CD8-positive, alpha-beta memory T cell (primary cell): ENCODE measurements at regions not wholly inside any gene's neighbourhood (a gene's known extent, or its start where the extent isn't known, plus 50 kb on each side); places are given as distances from the start of the nearest gene placed in this dataset.
A peak's percentile ranks its signal among the peaks of the same experiment; 100 is the strongest.

ENCODE experiments used
- CTCF ChIA-PET: fragments of 350-600 bp; sonication (Branson Sonifier 250); formaldehyde crosslinking; loops from one replicate; lab custom pipeline; 2021; ENCODE audit warnings: antibody characterized with exemption; lab: Charles Lee
- POLR2A ChIA-PET: fragments of 350-600 bp; sonication (Branson Sonifier 250); formaldehyde crosslinking; loops from one replicate; lab custom pipeline; 2021; ENCODE audit warnings: antibody characterized with exemption; lab: Charles Lee
- DNase-seq, 5 donors: peaks; one replicate each; pipeline versions ENCODE4 v3.0.0 to v3.0.0-alpha.2; 2020 to 2022; ENCODE audit warnings: mixed read lengths in 1 of 5
- H3K27ac ChIP-seq: one replicate; pipeline ENCODE4 v1.7.0; 2013; ENCODE audit warnings: low read depth, mild to moderate bottlenecking, low read length, moderate library complexity
- H3K27me3 ChIP-seq: 2 replicates; pipeline ENCODE4 v1.7.0; 2013; ENCODE audit warnings: low read length, mild to moderate bottlenecking; ENCODE audit not compliant: insufficient read depth, poor library complexity, severe bottlenecking
- H3K36me3 ChIP-seq: 2 replicates; pipeline ENCODE4 v1.7.0; 2013; ENCODE audit warnings: mild to moderate bottlenecking, low read length, moderate library complexity; ENCODE audit not compliant: insufficient read depth
- H3K4me1 ChIP-seq: 2 replicates; pipeline ENCODE4 v1.7.0; 2013; ENCODE audit warnings: mild to moderate bottlenecking, low read length, moderate library complexity; ENCODE audit not compliant: insufficient read depth
- H3K4me3 ChIP-seq: 2 replicates; pipeline ENCODE4 v1.7.0; 2013; ENCODE audit warnings: mild to moderate bottlenecking, low read length
- H3K9me3 ChIP-seq: 2 replicates; pipeline ENCODE4 v1.7.0; 2013; ENCODE audit warnings: mild to moderate bottlenecking, low read length
- H3K27ac Mint-ChIP-seq, 8 donors: one replicate each; pipeline ENCODE4 v1.8.0; 2020 to 2021; ENCODE audit warnings: mixed read lengths in 8 of 8, mild to moderate bottlenecking in 6 of 8, inconsistent platforms in 3 of 8, moderate library complexity in 3 of 8
- H3K27me3 Mint-ChIP-seq, 2 donors: one replicate each; pipeline ENCODE4 v1.8.0; 2020 to 2021; ENCODE audit warnings: mixed read lengths in 2 of 2, mild to moderate bottlenecking in 1 of 2, moderate library complexity in 1 of 2
- H3K36me3 Mint-ChIP-seq, 3 donors: one replicate each; pipeline ENCODE4 v1.8.0; 2020 to 2021; ENCODE audit warnings: mixed read lengths in 3 of 3, inconsistent platforms in 1 of 3, mild to moderate bottlenecking in 1 of 3
- H3K4me1 Mint-ChIP-seq, 3 donors: one replicate each; pipeline ENCODE4 v1.8.0; 2020 to 2021; ENCODE audit warnings: mixed read lengths in 3 of 3, inconsistent platforms in 1 of 3, mild to moderate bottlenecking in 1 of 3
- H3K4me3 Mint-ChIP-seq, 7 donors: one replicate each; pipeline ENCODE4 v1.8.0; 2020 to 2021; ENCODE audit warnings: mixed read lengths in 7 of 7, mild to moderate bottlenecking in 6 of 7, moderate library complexity in 4 of 7, inconsistent platforms in 2 of 7
- H3K9me3 Mint-ChIP-seq, 5 donors: one replicate each; pipeline ENCODE4 v1.8.0; 2020 to 2022; ENCODE audit warnings: mixed read lengths in 5 of 5, mild to moderate bottlenecking in 3 of 5, moderate library complexity in 2 of 5, inconsistent platforms in 1 of 5

GRCh38 chr5:2011481-2012411 lies 129.0 kb upstream of the IRX4 start:
- Mint-ChIP-seq H3K27ac (peak overlapping the region in 1 of 8 donors; percentile 36), H3K9me3 (no peaks in the 10 kb centered on the region), H3K4me3 (no peak overlapping the region), H3K36me3 (no peaks in the 10 kb centered on the region), H3K27me3 (peaks cover 4 to 35% of the 10 kb centered on the region in 2 donors), H3K4me1 (no peaks in the 10 kb centered on the region)
- no peaks in the 10 kb centered on the region for H3K4me1 ChIP-seq
- H3K9me3 ChIP-seq = no peaks in the 10 kb centered on the region
- no peaks in the 10 kb centered on the region for H3K36me3 ChIP-seq
- CTCF ChIA-PET = no interaction called here
- POLR2A ChIA-PET = no interaction called here
- no peak overlapping the region for H3K27ac ChIP-seq
- H3K4me3 ChIP-seq = no peak overlapping the region
- H3K27me3 ChIP-seq = no peaks in the 10 kb centered on the region
- no peak for DNase-seq

GRCh38 chr5:2010940-2011339 lies 128.2 kb upstream of the IRX4 start:
- H3K27me3 ChIP-seq = no peaks in the 10 kb centered on the region
- no peaks in the 10 kb centered on the region for H3K36me3 Mint-ChIP-seq
- no peak overlapping the region for H3K27ac ChIP-seq
- no peak for DNase-seq
- POLR2A ChIA-PET = no interaction called here
- H3K4me1 ChIP-seq = no peaks in the 10 kb centered on the region
- H3K36me3 ChIP-seq = no peaks in the 10 kb centered on the region
- CTCF ChIA-PET = no interaction called here
- peaks cover 4 to 33% of the 10 kb centered on the region in 2 donors for H3K27me3 Mint-ChIP-seq
- H3K9me3 Mint-ChIP-seq = no peaks in the 10 kb centered on the region
- no peaks in the 10 kb centered on the region for H3K4me1 Mint-ChIP-seq
- no peak overlapping the region for H3K4me3 ChIP-seq
- H3K9me3 ChIP-seq = no peaks in the 10 kb centered on the region
- H3K4me3 Mint-ChIP-seq = no peak overlapping the region
- H3K27ac Mint-ChIP-seq = no peak overlapping the region

DNA sequence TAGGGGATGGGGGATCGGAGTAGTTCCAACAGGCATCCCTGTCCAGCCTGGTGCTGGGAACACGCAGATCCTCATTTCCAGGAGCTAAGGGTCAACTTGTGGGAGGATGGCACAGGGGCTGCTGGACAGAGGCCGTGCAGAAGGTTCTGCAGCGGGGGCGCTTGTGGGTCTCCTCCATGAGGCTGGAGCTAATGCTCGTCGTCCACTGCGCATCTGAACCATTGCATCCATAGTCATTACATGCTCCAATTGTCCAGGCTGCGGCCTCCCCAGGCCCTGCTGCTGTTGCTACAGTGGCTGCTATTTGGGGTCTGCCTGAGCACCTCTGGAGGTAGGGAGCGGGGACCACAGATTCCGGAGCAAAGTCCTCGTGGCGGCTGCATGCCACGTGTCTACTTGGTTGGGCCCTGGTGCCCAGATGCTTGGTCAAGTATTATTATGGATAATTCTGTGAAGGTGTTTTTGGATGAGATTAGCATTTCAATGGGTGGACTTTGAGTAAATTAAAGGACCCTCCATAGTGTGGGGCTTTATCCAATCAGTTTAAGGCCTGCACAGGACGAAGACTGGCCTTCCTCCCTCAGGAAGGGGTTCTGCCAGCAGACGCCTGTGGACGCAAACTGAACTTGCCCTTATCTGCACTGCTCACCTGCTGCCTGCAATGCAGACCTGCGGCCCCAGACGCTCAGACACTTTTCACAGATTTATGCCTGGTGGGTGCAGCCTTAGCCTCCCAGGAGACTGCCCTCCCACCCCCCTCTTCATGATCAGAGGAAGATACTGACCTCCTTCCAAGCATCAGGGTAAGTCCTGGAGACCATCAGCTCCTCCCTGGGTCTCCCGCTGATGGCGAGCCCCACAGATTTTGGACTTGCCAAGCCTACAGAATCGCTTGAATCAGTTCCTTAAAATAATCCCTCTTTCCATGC lies 127.5 kb upstream of the IRX4 start:
- ChIA-PET CTCF (no interaction called here), POLR2A (no interaction called here)
- Histone ChIP-seq H3K9me3 (no peaks in the 10 kb centered on the region), H3K27me3 (no peaks in the 10 kb centered on the region), H3K4me3 (no peak overlapping the region), H3K27ac (no peak overlapping the region), H3K4me1 (no peaks in the 10 kb centered on the region), H3K36me3 (no peaks in the 10 kb centered on the region)
- Mint-ChIP-seq H3K27ac (no peak overlapping the region), H3K27me3 (peaks cover 2 to 33% of the 10 kb centered on the region in 2 donors), H3K36me3 (no peaks in the 10 kb centered on the region), H3K4me1 (no peaks in the 10 kb centered on the region), H3K4me3 (no peak overlapping the region), H3K9me3 (no peaks in the 10 kb centered on the region)
- DNase-seq = no peak

GRCh38 chr5:2008851-2009629 lies 126.3 kb upstream of the IRX4 start:
- Mint-ChIP-seq H3K9me3 (no peaks in the 10 kb centered on the region), H3K36me3 (no peaks in the 10 kb centered on the region), H3K27me3 (peaks cover 2 to 25% of the 10 kb centered on the region in 2 donors), H3K4me1 (no peaks in the 10 kb centered on the region), H3K4me3 (no peak overlapping the region), H3K27ac (no peak overlapping the region)
- no peaks in the 10 kb centered on the region for H3K4me1 ChIP-seq
- no peaks in the 10 kb centered on the region for H3K9me3 ChIP-seq
- CTCF ChIA-PET = no interaction called here
- H3K36me3 ChIP-seq = no peaks in the 10 kb centered on the region
- no peak for DNase-seq
- H3K4me3 ChIP-seq = no peak overlapping the region
- H3K27me3 ChIP-seq = no peaks in the 10 kb centered on the region
- POLR2A ChIA-PET = no interaction called here
- no peak overlapping the region for H3K27ac ChIP-seq

GRCh38 chr5:2007878-2008501 lies 125.3 kb upstream of the IRX4 start:
- Mint-ChIP-seq H3K9me3 (no peaks in the 10 kb centered on the region), H3K36me3 (no peaks in the 10 kb centered on the region)

DNA sequence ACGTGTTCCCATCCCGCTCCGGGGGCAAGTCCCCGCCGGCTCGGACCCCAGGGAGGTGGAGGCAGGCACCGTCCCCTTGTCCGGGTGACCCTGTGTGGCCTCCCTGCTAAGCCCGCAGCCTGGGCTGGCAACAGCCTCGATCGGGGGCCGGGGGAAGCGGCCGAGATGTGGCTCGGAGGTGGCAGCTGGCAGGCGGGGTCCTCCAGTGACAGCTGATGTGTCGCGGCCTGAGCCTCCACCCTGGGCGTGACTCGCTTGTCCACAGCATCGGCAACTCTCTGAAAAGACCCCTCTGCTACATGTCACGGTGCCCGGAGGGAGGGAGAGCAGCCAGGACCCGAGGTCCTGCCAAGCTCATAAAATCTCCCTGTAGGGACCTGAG lies 124.8 kb upstream of the IRX4 start:
- H3K4me3 ChIP-seq = no peak overlapping the region
- H3K36me3 ChIP-seq = no peaks in the 10 kb centered on the region
- no peaks in the 10 kb centered on the region for H3K9me3 ChIP-seq
- no peak overlapping the region for H3K27ac ChIP-seq
- Mint-ChIP-seq H3K4me3 (no peak overlapping the region), H3K9me3 (no peaks in the 10 kb centered on the region), H3K4me1 (no peaks in the 10 kb centered on the region), H3K27ac (peak overlapping the region in 1 of 8 donors; percentile 65), H3K36me3 (no peaks in the 10 kb centered on the region), H3K27me3 (peaks cover 0 to 29% of the 10 kb centered on the region in 2 donors)
- ChIA-PET POLR2A (interaction anchor here (0.6 kb wide), 1 partner anchor 46 kb away, joined by 3 read pairs; no protein-coding TSS in a partner anchor), CTCF (no interaction called here)
- no peaks in the 10 kb centered on the region for H3K27me3 ChIP-seq
- no peak for DNase-seq
- no peaks in the 10 kb centered on the region for H3K4me1 ChIP-seq

More at GRCh38 chr5:2007878-2008501, 125.3 kb upstream of the IRX4 start:
- no peaks in the 10 kb centered on the region for H3K9me3 ChIP-seq
- H3K4me1 ChIP-seq = no peaks in the 10 kb centered on the region
- DNase-seq = no peak
- Mint-ChIP-seq H3K27ac (peak overlapping the region in 1 of 8 donors; percentile 65), H3K27me3 (peaks cover 0 to 24% of the 10 kb centered on the region in 2 donors), H3K4me3 (no peak overlapping the region), H3K4me1 (no peaks in the 10 kb centered on the region)
- CTCF ChIA-PET = no interaction called here
- H3K27ac ChIP-seq = no peak overlapping the region
- no peaks in the 10 kb centered on the region for H3K27me3 ChIP-seq
- no peaks in the 10 kb centered on the region for H3K36me3 ChIP-seq
- POLR2A ChIA-PET = interaction anchor here (0.6 kb wide), 1 partner anchor 47 kb away, joined by 3 read pairs; no protein-coding TSS in a partner anchor
- H3K4me3 ChIP-seq = no peak overlapping the region

GRCh38 chr5:2006971-2007291 lies 124.2 kb upstream of the IRX4 start:
- H3K4me3 Mint-ChIP-seq = no peak overlapping the region
- no peaks in the 10 kb centered on the region for H3K9me3 ChIP-seq
- no peaks in the 10 kb centered on the region for H3K36me3 Mint-ChIP-seq
- peak overlapping the region in 1 of 8 donors; percentile 6 for H3K27ac Mint-ChIP-seq
- no peak overlapping the region for H3K27ac ChIP-seq
- no peaks in the 10 kb centered on the region for H3K4me1 Mint-ChIP-seq
- H3K9me3 Mint-ChIP-seq = no peaks in the 10 kb centered on the region
- no peaks in the 10 kb centered on the region for H3K27me3 ChIP-seq
- H3K4me1 ChIP-seq = no peaks in the 10 kb centered on the region
- H3K27me3 Mint-ChIP-seq = peaks cover 2 to 30% of the 10 kb centered on the region in 2 donors
- H3K36me3 ChIP-seq = no peaks in the 10 kb centered on the region
- CTCF ChIA-PET = no interaction called here
- no peak overlapping the region for H3K4me3 ChIP-seq
- DNase-seq = no peak
- POLR2A ChIA-PET = no interaction called here
